SKM-1 (cell line): ENCODE measurements at regions not wholly inside any gene's neighbourhood (a gene's known extent, or its start where the extent isn't known, plus 50 kb on each side); places are given as distances from the start of the nearest gene placed in this dataset.

ENCODE experiments used
- DNase-seq: peaks from one replicate; lab custom pipeline; 2025; ENCODE audit not compliant: unreplicated experiment; lab: John Stamatoyannopoulos, UW

GRCh38 chr18:24975496-24976372 lies 376.2 kb downstream of the ZNF521 start:
- no peak for DNase-seq

DNA sequence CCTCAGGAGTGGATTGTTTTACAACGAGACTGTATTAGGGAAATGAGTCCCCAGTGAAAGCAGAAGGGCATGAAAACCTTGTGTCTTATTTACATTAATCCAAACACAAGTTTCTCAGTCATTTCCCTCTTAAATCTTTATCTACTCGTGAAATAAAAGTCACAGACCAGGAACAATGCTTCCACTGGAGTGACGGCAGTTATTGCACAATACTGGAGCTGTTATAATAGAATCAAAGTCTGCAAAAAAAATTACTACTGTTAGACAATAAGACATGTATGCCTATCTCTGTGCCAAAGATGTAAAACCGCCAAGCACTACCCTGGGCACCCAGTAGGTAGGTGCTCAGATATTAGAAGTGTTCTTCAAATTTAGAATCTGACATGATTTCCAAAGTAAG lies 375.5 kb downstream of the ZNF521 start:
- no peak for DNase-seq

DNA sequence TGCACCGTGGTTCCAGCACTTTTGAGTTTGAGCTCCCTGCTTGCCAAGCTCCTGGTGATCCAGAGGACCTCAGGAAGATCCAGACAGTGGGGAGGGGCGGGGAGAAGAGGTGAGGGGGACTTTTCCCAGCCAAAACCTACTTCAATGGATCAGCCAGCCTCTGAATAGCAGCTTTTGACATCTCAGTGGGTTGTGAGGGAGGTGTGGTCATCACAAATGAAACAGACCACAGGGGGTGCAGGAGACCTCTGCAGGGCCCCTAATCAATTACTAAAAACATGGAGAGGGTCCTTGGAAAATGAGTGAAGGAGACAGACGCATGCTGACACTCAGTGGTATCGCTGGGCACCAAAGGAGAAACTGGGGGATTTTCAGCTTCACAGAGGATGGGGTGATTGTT lies 372.7 kb downstream of the ZNF521 start:
- no peak for DNase-seq

DNA sequence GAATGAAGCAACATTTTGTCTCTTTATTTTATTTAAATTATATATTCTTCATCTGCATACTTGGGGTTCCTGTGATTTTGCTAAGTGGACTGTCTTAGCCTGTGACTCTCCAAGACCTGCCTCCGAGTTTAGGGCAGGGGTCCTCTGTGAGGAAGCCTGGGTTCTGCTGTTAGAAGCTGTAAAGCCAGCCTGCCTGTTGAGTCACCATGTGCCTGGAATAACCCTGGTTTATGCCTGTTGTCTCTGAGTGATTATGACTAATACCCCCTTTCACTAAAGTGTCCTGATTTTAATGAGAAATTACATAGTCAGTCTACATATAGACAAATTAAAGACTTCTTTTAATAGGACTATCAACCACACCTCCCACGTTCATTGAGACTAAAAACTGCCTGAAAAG lies 369.1 kb downstream of the ZNF521 start:
- no peak for DNase-seq

DNA sequence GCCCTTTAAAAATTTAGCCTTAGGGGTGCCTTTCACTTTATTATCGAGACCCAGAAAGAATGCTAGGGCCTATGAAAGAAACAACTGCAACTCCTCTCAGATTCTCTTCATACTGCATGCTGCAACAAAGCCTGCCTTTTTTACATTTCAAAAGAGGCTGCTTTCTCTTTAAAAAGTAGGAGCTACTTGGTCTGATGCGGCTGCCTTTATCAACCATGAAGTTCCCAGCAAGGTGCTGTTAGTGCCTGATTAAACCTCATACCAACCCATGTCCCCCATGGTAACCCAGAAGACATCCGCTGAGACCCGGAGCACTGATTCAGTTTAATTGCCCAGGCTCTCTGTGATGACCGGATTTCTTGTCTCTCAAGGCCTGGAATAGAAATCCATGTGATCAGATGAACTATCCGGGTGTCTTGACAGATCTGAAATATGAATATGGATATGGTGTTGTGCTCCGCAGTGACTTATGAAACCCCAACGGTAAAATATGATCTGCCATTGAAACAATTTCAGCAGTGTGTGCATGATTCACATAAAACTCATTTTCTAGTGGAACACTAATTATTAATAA lies 368.3 kb downstream of the ZNF521 start:
- no peak for DNase-seq

DNA sequence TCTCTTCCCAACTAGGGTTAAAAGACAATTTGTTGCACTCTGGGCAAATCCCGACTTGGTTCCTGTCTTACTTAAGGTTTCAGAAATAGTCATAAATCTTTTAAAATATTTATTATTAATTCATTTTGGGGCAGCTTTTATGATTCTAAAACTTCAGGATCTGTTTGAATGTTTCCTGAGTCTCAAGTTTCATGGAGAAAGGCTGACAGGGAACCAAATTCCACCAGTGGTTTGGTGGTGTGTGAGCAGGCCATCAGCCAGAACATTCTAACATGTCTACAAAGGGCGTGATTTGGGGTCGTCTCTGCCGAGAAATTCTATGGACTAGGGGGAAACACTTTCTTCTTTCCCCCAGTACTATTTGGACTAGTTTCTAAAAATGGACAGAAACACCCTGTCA lies 366.4 kb downstream of the ZNF521 start:
- DNase-seq = no peak

GRCh38 chr18:24986666-24987302 lies 365.2 kb downstream of the ZNF521 start:
- no peak for DNase-seq

GRCh38 chr18:24987303-24988252 lies 364.4 kb downstream of the ZNF521 start:
- no peak for DNase-seq

- DNase-seq = no peak
Observed at GRCh38 chr18:24988253-24988840, 363.6 kb downstream of the ZNF521 start.

DNA sequence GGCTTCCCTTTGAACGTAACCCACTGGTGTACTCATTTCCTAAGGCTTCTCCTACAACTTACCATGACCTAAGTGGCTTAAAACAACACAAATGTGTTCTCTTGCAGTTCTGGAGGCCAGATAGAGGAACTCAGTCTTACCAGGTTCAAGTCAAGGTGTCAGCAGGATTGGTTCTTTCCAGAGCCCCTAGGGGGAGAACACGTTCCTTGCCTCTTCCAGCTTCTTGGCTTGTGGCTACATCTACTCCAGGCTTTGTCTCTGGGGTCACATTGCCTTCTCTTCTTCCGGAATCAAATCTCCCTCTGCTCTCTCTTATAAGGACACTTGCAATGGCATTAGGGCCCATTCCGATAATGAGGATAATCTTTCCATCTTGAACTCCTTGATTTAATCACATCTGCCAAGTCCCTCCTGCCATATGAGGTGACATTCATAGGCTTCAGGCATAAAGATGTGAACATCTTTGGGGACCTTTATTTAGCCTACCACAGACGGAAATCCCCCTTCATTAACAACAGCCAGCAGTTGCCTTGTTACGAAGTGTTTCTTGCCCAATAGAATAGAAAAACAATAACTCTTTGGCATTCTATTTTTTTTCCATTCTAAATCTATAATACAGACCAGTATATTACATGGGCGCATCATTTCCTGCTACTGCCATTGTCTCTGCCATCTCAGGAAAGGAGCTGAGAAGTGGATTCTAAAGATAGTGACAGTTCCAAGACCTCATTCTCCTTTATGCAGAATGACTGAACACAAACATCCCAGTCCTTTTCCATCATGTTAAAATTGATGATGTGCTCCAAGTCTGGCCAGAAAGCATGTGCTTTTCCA lies 362.0 kb downstream of the ZNF521 start:
- DNase-seq = no peak

- DNase-seq = no peak
Observed at GRCh38 chr18:24990671-24991134, 361.3 kb downstream of the ZNF521 start.

DNA sequence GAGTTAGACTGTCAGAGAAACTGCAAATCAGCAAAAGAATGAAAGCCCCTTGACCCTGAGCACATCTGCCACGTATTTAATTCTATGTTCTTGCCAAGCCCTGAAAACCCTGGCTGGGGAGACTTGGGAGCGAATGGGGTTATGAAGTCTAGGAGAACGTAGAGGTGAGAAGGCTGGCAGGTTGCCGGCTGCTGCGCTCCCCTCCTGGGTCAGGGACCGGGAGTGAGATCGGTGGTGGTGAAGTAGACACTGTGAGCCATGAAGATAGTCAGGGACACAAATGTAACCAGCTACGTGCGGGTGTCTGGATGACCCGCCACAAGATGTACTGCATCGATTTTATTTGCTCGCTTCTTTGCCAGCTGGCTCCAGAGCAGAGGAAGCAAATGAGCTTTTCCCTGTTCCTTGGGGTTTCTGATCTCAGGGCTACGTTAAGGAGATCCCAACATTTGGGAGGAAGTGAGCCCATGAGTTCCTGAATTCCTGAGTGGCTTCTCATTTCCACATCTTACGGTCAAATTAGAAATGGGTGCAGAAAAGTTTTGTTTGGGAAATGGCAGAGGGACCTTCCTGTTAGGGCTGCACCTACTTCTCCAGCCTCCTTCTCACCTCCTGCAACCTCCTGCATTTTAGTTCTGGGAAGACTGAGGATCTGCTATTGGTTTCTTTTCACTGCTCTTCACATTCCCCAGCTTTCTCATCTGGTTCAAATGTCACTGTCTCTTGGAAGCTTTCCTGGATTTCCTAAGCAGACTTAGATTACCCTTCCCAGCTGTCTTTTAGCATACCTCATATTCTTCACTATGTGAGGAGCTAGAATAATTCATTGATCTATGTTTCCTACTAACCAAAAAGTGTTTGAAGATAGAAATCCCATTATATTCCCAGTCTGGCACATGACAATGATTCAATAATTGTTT lies 360.6 kb downstream of the ZNF521 start:
- DNase-seq = no peak

GRCh38 chr18:24992491-24992890 lies 359.5 kb downstream of the ZNF521 start:
- no peak for DNase-seq

DNA sequence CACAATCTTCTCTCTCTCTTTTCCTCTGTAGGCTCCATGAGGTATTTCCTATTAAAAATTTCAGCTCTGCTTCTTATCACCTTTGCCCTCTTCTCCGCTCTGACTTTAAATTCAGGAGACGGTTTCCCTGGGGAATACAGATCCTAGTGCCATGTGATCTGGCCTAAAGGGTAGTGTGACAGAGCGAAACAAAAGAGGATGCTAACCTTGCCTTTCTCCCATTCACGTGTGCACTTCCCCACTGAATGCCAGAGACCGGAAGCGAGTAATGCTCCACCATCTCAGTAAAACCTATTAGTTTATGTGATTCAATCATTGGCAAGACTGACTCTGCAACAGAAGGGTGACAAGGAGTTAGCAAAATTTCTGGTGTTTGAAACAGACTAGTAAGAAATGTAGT lies 358.3 kb downstream of the ZNF521 start:
- no peak for DNase-seq

DNA sequence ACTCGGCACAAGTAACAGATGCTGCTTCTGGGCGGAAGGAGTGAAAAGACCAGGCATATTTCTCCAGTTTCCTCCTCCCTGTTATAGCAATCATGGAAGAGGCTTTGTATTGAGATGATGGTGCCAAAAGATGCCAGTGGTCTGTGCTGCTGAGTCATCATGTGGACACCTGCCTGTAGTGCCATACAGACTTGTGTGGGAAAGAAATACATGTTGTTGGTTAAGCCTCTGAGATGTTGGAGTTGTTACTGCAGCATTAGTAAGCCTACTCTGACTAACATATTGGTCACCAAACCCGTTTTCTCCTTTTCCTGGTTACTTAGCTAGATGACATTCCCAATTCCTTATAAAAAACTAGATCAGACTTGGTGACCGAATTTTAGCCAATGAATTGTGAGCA lies 356.9 kb downstream of the ZNF521 start:
- DNase-seq = no peak

- no peak for DNase-seq
Observed at GRCh38 chr18:24995755-24996154, 356.2 kb downstream of the ZNF521 start.

DNA sequence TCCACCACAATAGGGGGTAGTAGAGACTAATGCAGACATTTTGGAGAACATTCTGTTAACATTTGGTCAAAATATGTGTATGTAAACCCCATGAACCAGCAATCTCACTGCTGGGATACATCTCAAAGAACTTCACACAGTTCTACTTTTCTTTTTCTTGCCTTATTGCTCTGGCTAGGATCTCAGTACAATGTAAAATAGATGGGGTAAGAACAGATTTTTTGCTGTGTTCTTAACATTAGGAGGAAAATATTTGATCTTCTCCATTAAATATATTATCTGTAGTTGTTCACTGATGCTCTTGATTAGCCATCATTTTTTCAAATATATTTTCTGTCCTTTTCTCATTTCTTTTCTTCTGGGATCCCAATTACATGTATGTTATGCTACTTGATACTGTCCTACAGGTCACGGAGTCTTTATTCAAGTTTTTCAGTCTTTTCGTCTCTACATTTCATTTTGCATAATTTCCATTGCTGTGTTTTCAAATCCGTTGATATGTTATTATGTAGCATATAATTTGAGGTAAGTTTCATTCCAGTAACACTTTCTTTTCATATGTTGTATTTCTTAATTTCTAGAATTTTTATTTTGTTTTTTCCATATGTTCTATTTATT lies 352.2 kb downstream of the ZNF521 start:
- DNase-seq = no peak

GRCh38 chr18:25001803-25002202 lies 350.2 kb downstream of the ZNF521 start:
- DNase-seq = no peak
